ELF-1 (cell line): ENCODE measurements at regions not wholly inside any gene's neighbourhood (a gene's known extent, or its start where the extent isn't known, plus 50 kb on each side); places are given as distances from the start of the nearest gene placed in this dataset.

ENCODE experiments used
- DNase-seq: peaks from one replicate; pipeline ENCODE4 v3.0.0-alpha.2; 2016; ENCODE audit warnings: low read depth, low spot score

DNA sequence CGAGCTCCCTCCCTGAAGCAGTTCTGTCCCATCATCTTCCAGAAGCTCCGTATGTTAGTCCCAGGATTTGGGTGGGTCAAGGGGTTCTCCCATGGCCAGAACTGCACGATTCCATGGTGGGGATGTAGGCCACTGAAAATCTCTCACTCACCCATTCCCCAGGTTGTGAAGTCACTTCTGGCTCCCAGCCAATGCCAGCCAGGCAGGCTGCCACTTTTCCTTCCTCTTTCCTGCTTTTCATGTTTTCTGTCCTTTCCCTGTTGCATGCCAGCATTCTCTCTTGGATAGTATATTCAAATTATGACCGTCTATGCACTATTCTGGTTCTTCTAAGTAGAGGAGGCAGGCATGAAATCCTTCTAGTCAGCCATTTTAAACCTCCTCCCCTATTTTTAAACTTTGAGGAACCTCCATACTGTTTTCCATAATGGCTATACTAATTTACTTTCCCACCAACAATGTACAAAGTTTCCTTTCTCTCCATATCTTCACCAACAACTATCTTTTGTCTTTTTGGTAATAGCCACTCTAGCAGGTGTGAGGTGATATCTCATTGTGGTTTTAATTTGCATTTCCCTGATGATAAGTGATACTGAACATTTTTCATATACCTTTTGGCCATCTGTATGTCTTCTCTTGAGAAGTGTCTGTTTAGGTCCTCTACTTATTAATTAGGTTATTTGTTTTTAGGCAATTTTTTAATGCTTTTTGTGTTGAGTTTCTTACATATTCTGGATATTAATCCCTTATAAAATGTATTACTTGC lies 182.1 kb upstream of the TET2 start:
- no peak for DNase-seq

DNA sequence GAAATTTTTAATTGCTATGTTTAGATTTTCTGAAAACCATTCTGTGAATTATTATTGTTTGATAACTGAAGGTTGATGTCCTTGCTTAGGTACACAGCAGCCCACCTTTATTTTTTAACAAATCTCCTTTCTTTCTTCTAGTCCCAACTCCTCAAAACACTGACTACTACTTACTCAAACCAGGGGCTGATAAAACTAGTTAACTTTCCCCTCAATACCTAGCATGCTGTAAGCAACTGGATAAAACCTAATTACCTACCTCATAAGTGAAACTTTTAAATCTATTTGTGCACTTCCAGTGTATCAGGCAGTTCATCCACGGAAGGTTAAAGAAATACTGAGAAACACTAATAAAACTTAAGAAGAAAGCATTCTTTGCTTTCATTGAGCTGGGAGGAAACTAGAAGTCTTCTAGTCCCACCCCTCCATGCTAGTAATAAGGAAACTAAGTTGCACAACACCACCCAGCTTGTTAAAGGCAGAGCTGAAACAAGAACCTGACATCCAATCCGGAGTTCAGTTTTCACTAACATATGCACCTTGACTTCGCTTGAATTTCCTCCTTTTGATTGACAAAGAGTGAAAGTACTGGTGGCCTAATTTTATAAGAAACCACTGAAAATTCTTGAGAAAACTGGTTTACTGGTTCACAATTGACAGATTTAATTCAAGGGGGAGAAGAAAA lies 180.2 kb upstream of the TET2 start:
- DNase-seq: no peak

DNA sequence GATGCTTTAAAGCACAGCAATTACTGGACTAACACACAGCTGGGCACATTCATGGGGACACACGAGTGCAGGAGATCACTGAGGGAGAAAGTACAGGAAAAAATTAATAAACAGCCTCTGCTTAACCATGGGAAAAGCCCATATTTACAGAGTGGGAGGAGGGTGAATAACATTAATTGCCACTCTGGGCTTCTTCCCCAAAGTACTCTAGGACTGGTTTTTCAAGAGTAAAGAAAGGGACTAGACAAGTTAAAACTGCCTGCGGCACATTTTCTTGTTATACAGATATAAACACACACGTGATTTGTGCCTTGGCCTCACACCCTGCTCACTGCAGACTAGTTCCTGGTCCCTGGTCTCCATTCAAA lies 179.7 kb upstream of the TET2 start:
- DNase-seq: peak; percentile 27

DNA sequence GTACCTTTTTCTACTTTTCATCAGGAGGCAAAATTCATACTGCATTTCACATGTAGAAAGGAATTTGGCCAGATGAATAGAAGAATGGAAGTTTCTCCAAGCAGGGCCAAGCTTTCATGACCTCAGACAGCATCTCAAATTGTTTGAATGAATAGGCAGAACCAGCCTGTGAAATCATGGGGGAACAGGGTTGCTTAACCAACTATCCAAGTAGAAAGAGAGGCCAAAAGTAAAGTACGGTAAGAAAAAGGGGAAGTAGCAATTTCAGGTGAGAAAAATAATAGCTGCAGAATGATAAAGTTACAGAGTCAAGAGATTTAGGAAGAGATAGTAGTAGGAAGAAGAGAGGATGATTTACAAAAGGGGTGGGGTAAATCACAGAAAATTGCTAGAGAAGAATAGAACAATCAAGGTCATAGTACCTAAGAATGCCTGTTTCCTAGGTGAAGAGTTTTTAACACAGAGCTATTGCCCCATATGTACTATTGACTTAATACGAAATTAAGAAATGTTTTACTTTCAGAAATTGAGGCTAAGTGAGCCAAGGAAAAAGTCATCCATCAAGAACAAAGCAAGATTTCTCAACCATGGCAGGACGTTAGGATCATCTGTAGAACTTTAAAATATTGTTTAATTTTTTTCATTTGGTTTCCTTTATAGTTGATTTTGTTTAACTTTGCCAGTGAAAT lies 177.1 kb upstream of the TET2 start:
- no peak for DNase-seq

DNA sequence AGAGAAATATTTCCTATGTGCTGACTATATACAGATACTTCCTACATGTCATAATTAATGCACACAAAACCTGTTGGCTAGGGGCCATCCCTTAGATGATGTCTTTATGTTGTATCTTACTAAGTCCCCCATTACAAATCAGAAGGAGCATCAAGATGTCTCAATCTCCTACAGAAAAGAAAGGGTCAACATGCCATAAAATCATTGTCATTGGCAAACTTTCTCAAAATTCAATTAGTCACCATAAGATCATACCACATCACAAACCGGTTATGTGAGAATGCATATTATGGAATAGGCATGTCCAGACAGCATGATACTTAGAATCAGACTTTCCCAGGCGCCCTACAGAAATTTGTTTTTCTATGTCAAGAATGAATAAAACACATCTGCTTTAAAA lies 175.2 kb upstream of the TET2 start:
- DNase-seq: no peak

DNA sequence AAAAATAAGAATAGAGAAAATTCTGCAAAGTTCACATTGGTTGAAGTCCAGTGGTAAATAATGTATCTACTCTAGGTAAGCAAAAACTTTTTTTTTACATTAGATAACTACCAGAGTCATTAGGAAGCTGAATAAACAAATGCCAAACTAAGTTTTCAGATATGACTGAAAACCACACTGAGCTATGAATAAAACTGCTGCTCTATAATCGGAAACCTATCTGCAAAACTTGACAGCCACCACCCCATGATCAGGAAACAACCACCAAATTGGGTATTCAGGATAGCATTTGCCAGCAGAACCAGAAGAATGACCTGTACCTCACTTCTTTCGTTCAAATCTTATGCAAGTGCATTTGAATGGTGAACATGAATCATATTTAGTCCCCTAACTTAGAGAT lies 173.0 kb upstream of the TET2 start:
- no peak for DNase-seq

DNA sequence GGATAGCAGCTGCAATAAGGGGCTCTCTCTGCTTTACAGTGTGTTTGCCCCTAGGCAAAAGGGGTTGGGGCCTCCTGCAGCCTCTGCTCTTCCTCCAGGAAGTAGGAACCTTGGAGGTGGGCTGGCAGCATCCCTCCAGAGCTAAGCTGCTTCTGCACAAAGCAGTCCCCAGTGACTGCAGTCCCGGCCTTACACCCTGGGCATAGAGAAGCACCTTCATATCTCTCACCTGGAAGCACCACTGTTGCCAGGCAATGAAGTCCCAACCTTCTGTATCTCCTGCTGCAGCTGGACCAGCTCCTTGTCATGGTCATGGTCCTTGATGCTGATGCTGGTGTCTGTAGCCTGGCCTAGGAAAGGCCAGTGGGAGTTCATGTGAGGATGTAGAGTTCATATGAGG lies 171.1 kb upstream of the TET2 start:
- DNase-seq: no peak

DNA sequence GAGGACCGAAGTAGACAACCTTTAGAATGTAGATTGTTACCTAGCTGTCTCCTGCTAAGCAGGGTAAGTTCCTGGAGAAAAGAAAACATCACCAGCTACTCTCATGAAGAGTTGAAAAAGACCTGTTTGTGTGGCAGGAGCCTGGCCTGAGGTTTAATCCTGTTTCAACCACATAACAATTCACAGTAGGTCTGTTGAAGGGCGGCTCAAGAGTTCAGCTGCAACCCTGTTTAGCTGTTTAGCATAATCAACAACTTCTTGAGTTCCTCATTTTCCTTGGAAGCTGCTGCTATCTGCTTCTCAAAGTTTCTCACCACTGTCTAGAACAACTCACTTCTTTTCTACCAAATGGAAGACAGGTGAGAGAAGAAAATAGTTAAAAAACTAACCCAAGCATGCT lies 170.4 kb upstream of the TET2 start:
- no peak for DNase-seq

DNA sequence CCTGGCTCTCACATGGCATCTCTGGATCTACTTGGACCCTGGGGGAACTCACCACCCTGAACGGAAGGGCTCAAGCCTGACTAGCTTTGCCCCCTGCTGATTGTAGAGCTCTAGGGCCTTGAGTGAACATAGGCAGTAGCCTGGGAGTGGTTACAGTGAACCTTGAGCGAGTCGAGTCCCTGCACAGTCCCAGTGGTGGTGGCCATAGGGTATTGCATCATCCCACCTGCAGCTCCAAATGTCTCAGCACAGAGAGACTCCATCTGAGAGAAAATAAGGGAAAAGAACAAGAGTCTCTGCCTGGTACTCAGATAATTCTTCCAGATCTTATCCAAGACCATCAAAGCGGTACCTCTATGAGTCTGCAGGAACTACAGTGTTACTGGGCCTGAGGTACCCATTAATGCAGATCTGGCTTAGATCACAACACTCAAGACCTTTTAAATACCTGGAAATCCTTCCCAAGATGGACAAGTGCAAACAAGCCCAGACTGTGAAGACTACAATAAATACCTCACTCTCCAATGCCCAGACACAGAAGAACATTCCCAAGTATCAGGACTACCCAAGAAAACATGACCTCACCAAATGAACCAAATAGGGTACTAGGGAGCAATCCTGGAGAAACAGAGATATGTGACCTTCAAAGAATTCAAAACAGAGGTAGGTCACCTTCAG lies 167.5 kb upstream of the TET2 start:
- peak; percentile 3 for DNase-seq

DNA sequence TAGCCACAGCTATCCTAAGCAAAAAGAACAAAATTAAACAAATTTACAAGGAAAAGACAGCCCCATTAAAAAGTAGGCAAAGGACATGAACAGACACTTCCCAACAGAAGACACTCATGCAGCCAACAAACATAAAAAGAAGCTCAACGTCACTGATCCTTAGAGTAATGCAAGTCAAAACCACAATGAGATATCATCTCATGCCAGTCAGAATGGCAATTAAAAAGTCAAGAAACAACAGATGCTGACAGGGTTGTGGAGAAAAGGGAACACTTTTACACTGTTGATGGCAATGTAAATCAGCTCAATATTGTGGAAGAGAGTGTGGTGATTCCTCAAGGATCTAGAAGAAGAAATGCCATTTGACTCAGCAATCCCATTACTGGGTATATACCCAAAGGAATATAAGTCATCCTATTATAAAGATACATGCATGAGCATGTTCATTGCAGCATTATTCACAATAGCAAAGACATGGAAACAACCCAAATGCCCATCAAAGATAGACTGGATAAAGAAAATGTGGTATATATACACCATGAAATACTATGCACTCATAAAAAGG lies 163.0 kb upstream of the TET2 start:
- no peak for DNase-seq

DNA sequence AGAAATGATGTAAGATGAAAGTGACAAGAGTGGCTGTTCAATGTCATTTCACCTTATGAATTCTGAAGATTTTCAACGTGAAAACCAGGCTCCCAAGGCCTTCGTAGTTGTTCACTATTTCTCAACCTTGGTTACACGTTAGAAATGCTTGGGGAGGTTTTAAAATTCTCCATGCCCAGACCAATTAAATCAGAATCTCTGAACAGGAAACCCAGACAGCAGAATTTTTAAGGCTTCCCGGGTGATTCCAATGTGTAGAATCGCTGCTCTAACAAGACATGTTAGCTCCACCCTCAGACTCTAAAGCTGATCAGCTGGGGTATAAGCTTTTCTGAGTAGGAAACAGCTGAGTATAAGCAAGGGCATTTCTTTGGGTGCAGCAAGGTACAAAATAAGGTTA lies 160.4 kb upstream of the TET2 start:
- no peak for DNase-seq

DNA sequence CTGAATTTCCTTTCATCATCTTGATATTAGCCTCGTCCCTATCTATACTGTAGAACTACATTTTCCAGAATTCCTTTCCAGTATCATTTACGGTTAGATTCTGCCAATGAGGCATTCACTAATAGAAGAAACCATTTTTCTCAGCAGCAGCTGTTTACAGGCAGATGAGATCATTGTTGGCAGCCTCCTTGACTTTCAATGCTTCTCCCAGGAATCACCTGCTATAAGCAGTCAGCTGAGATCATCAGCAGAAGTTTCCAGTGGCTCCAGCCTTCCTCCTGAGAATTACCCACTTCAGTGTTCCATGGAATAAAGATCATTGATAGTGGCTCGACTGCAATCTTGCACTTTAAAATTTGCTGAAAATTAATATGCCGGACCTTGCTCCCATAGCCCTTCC lies 157.3 kb upstream of the TET2 start:
- DNase-seq: no peak

DNA sequence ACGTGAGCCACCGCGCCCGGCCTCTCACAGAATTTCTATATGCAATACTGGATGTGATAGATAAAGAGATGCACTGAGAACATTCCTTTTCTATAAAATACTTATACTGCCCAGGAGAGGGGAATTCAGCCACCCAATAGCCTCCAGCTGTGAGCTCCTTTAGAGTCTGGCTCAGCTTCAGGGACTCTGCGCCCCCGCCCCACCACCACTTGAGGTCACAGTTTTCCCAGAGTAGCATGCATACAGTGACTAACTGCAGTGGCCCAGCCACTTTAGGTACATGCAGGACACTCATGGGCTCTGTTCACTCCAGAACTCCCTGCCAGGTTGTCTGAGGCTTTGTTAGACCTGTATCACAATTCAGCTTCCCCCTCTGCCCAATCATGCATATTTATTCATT lies 144.4 kb upstream of the TET2 start:
- DNase-seq: peak; percentile 7

DNA sequence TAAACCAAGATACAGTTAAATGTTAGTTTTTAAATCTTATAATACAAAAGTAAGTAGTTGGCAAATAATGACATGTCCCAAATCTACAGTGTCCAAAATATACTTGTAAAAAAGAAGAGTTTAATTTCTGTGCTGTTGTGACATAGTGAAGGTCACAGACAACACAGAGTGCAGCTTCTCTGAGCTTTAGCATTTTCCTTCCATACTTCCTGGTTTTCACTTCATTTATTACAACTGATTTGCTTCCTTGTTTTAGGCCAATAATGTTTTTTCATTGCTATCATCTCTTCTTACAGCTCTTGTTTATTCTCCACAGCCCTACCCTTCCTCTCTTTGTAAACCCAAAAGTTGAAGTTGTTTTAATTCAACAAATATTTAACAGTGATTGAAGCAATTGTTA lies 132.4 kb upstream of the TET2 start:
- DNase-seq: no peak

DNA sequence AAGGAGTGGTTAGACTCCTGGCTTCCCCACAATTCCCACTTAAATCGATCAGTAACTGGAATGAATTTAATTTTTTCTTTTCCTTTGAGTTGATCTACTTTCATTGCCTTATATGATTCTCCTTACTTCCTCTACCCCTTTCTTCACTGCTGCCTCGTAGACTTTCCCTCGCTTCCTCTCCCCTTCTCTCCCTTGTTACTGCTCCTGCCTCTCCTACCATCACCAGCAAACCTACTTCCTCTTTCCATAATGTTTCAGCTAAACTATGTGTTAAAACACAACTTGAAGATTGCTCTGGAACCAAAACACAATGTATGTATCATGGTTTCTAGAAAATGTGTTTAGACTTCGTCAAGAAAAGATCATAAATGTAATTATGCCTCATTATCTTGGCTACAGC lies 132.0 kb upstream of the TET2 start:
- DNase-seq: no peak

DNA sequence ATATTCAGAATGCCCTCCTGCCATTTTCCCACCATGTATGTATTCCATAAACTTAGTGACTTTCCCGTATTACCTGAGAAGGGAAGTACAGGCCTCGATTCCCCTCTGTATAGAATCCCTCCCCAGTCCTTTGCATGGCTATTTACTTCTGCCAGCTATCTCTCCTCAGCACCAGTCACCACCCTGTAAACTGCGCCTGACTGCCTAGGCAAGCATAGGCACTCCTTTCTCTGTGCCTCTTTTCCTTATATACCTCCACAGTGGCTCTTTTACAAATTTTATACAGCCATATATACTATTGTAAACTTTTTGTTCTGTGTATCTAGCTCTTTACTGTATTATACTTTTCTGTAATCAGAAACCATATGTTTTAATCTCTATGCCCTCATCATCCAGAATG lies 130.9 kb upstream of the TET2 start:
- no peak for DNase-seq

DNA sequence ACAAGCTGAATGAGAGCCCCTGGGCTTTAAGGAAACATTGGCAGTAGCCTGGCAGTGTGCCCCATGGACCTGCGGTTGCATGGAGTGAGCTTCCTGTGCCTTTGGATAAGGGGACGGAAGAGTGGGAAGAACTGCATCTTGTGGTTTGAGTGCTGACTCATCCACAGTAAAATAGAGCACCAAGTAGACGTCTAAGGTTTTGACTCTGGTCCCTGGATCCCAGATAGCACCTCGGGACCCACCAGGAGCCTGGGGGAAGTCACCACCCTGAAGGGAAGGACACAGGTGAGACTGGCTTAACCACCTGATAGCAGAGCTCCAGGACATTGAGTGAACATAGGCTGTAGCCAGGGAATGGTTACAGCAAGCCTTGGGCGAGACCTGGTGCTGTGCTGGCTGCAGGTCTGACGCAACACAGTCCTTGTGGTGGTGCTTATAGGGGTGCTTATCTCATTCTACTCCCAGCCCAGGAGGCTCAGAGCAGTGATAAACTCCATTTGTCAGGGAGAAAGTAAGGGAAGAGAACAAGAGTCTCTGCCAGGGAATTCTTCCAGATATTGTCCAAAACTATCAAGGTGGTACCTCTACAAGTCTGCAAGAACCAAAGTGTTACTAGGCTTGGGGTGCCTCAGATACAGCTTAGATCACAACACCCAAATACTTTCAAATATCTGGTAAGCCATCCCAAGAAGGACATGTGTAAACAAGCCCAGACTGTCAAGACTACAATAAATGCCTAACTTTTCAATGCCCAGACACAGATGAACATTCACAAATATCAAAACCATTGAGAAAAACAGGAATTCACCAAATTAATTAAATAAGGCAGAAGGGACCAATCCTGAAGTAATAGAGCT lies 123.6 kb upstream of the TET2 start:
- DNase-seq: peak; percentile 33

DNA sequence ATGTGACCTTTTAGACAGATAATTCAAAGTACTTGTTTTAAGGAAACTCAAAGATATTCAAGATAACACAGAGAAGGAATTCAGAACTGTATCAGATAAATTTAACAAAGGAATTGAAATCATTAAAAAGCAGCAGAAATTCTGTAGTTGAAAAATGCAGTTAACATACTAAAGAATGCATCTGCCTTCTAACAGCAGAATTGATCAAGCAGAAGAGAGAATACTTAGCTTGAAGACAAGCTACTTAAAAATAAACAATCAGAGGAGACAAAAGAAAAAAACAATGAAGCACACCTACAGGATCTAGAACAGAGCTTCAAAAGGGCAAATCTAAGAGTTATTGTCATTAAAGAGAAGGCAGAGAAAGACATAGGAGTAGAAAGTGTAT lies 123.0 kb upstream of the TET2 start:
- DNase-seq: no peak

DNA sequence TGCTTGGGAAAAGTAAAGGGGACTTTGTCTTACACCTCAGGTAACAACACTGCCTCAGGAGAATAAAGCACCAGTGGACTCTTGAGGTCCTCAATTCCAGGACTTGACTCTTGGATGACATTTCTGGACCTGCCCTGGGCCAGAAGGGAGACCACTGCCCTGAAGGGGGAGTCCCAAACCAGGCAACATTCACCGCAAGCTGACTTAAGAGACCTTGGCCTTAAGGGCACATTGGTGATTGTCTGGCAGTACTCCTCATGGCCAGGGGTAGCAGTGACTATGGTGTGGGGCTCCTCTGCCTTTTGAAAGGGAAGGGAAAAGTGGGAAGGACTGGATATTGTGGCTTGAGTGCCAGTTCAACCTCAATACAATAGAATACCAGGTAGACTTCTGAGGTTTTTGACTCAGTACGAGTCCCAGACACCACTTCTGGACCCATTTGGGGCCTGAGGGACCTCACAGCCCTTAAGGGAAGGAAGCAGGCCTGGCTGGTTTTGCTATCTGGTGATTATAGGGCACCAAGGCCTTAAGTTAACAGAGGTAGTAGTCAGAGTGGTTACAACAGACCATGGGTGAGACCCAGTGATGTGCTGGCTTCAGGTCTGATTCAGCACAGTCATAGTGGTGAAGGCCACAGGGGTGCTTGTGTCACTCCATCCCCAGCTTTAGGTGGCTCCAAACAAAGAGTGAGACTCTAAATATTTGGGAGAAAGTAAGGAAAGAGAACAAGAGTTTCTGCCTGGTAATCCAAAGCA lies 121.2 kb upstream of the TET2 start:
- DNase-seq: peak; percentile 18

DNA sequence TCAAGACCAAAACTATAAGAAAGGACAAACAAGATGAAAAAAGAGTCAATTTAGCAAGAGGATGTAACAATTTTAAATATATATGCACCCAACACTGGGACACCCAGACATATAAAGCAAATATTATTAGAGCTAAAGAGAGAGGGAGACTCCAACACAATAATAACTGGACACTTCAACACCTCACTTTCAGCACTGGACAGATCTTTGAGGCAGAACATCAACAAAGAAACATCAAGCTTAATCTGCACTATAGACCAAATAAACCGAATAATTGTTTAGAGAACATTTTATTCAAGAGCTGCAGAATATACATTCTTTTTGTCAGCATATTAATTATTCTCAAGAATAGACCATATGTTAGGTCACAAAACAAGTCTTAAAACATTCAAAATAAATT lies 109.7 kb upstream of the TET2 start:
- DNase-seq: no peak
